H1 (cell line): ENCODE measurements at regions not wholly inside any gene's neighbourhood (a gene's known extent, or its start where the extent isn't known, plus 50 kb on each side); places are given as distances from the start of the nearest gene placed in this dataset.

Source experiments
- TF ChIP-seq, protein P1 (sequence below): fragments of 300-600 bp; sonication (generic); IDR thresholded peaks from 2 replicates; pipeline ENCODE4 v1.7.1; 2012; ENCODE audit warnings: low read length, moderate library complexity, mild to moderate bottlenecking, inconsistent platforms; ENCODE audit not compliant: insufficient replicate concordance

DNA sequence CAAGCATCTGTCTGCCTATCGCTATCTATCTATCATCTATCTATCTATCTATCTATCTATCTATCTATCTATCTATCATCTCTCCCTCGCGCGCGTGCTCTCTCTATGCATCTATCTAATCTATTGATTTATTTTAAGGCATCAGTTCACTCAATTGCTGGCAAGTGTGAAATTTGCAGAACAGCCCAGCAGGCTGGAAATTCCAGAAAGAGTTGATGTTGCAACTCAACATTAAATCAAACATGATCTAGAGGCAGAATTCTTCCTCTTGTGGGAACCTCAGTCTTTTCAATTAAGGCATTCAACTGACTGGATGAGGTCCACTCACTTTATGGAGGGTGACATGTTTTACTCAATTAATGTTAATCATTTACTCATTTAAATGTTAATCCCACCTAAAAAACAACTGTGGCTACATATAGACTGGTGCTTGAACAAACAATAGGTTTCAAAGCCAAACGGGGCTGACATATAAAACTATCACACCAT lies 1210.8 kb downstream of the GALC start (continued):
- TF ChIP-seq, protein P1, sequence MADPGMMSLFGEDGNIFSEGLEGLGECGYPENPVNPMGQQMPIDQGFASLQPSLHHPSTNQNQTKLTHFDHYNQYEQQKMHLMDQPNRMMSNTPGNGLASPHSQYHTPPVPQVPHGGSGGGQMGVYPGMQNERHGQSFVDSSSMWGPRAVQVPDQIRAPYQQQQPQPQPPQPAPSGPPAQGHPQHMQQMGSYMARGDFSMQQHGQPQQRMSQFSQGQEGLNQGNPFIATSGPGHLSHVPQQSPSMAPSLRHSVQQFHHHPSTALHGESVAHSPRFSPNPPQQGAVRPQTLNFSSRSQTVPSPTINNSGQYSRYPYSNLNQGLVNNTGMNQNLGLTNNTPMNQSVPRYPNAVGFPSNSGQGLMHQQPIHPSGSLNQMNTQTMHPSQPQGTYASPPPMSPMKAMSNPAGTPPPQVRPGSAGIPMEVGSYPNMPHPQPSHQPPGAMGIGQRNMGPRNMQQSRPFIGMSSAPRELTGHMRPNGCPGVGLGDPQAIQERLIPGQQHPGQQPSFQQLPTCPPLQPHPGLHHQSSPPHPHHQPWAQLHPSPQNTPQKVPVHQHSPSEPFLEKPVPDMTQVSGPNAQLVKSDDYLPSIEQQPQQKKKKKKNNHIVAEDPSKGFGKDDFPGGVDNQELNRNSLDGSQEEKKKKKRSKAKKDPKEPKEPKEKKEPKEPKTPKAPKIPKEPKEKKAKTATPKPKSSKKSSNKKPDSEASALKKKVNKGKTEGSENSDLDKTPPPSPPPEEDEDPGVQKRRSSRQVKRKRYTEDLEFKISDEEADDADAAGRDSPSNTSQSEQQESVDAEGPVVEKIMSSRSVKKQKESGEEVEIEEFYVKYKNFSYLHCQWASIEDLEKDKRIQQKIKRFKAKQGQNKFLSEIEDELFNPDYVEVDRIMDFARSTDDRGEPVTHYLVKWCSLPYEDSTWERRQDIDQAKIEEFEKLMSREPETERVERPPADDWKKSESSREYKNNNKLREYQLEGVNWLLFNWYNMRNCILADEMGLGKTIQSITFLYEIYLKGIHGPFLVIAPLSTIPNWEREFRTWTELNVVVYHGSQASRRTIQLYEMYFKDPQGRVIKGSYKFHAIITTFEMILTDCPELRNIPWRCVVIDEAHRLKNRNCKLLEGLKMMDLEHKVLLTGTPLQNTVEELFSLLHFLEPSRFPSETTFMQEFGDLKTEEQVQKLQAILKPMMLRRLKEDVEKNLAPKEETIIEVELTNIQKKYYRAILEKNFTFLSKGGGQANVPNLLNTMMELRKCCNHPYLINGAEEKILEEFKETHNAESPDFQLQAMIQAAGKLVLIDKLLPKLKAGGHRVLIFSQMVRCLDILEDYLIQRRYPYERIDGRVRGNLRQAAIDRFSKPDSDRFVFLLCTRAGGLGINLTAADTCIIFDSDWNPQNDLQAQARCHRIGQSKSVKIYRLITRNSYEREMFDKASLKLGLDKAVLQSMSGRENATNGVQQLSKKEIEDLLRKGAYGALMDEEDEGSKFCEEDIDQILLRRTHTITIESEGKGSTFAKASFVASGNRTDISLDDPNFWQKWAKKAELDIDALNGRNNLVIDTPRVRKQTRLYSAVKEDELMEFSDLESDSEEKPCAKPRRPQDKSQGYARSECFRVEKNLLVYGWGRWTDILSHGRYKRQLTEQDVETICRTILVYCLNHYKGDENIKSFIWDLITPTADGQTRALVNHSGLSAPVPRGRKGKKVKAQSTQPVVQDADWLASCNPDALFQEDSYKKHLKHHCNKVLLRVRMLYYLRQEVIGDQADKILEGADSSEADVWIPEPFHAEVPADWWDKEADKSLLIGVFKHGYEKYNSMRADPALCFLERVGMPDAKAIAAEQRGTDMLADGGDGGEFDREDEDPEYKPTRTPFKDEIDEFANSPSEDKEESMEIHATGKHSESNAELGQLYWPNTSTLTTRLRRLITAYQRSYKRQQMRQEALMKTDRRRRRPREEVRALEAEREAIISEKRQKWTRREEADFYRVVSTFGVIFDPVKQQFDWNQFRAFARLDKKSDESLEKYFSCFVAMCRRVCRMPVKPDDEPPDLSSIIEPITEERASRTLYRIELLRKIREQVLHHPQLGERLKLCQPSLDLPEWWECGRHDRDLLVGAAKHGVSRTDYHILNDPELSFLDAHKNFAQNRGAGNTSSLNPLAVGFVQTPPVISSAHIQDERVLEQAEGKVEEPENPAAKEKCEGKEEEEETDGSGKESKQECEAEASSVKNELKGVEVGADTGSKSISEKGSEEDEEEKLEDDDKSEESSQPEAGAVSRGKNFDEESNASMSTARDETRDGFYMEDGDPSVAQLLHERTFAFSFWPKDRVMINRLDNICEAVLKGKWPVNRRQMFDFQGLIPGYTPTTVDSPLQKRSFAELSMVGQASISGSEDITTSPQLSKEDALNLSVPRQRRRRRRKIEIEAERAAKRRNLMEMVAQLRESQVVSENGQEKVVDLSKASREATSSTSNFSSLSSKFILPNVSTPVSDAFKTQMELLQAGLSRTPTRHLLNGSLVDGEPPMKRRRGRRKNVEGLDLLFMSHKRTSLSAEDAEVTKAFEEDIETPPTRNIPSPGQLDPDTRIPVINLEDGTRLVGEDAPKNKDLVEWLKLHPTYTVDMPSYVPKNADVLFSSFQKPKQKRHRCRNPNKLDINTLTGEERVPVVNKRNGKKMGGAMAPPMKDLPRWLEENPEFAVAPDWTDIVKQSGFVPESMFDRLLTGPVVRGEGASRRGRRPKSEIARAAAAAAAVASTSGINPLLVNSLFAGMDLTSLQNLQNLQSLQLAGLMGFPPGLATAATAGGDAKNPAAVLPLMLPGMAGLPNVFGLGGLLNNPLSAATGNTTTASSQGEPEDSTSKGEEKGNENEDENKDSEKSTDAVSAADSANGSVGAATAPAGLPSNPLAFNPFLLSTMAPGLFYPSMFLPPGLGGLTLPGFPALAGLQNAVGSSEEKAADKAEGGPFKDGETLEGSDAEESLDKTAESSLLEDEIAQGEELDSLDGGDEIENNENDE = no peak
- TF ChIP-seq, all 59 proteins: peak for 0
